Endodermal cell (in vitro differentiated cells): ENCODE measurements at regions not wholly inside any gene's neighbourhood (a gene's known extent, or its start where the extent isn't known, plus 50 kb on each side); places are given as distances from the start of the nearest gene placed in this dataset.

Source experiments
- DNase-seq: peaks from one replicate; pipeline ENCODE4 v3.0.0-alpha.2; 2017
- H3K27ac ChIP-seq: 2 replicates; pipeline ENCODE4 v1.5.1; 2013; ENCODE audit warnings: mild to moderate bottlenecking, low read depth, low read length, moderate library complexity
- H3K27me3 ChIP-seq: 2 replicates; pipeline ENCODE4 v1.6.1; 2013; ENCODE audit warnings: mild to moderate bottlenecking, low read length, moderate library complexity; ENCODE audit not compliant: insufficient read depth, control insufficient read depth, poor library complexity, severe bottlenecking
- H3K36me3 ChIP-seq: 2 replicates; pipeline ENCODE4 v1.7.0; 2013; ENCODE audit warnings: mild to moderate bottlenecking, low read length, moderate library complexity; ENCODE audit not compliant: control insufficient read depth, insufficient read depth
- H3K4me1 ChIP-seq: one replicate; pipeline ENCODE4 v1.7.0; 2013; ENCODE audit warnings: low read length; ENCODE audit not compliant: control insufficient read depth, insufficient read depth
- H3K4me3 ChIP-seq: 2 replicates; pipeline ENCODE4 v1.5.1; 2013; ENCODE audit warnings: mild to moderate bottlenecking, low read length, moderate library complexity
- H3K9ac ChIP-seq: 2 replicates; pipeline ENCODE4 v1.6.1; 2013; ENCODE audit warnings: mild to moderate bottlenecking, low read length, moderate library complexity; ENCODE audit not compliant: poor library complexity, severe bottlenecking; ENCODE audit errors: extremely low read depth
- H3K9me3 ChIP-seq: 2 replicates; pipeline ENCODE4 v1.6.1; 2013; ENCODE audit warnings: mild to moderate bottlenecking, low read length, moderate library complexity; ENCODE audit not compliant: control insufficient read depth
- H3K27ac Mint-ChIP-seq: 2 replicates; pipeline ENCODE4 v1.8.0; 2020; ENCODE audit warnings: mixed read lengths
- H3K27me3 Mint-ChIP-seq: 2 replicates; pipeline ENCODE4 v1.8.0; 2021; ENCODE audit warnings: mild to moderate bottlenecking, mixed read lengths; ENCODE audit not compliant: insufficient read depth
- H3K36me3 Mint-ChIP-seq: 2 replicates; pipeline ENCODE4 v1.8.0; 2020; ENCODE audit warnings: low read depth, mixed read lengths
- H3K4me1 Mint-ChIP-seq: 2 replicates; pipeline ENCODE4 v1.8.0; 2020; ENCODE audit warnings: mixed read lengths
- H3K4me3 Mint-ChIP-seq: 2 replicates; pipeline ENCODE4 v1.8.0; 2020; ENCODE audit warnings: mild to moderate bottlenecking, moderate library complexity, mixed read lengths
- H3K9me3 Mint-ChIP-seq: 2 replicates; pipeline ENCODE4 v1.8.0; 2020; ENCODE audit warnings: mild to moderate bottlenecking, mixed read lengths
- CTCF ChIP-seq: fragments of 200-600 bp; sonication (generic); conservative IDR thresholded peaks from 2 replicates; pipeline ENCODE4 v1.5.0; 2021; ENCODE audit warnings: antibody characterized with exemption, mild to moderate bottlenecking
- WGBS, 2 experiments: methylation state at CpG; one replicate each; pipeline versions ENCODE4 v1.1.5 to v1.1.7; 2013; ENCODE audit warnings: missing lambda C conversion rate in 2 of 2, mixed read lengths in 1 of 2; ENCODE audit not compliant: insufficient coverage in 1 of 2, insufficient read length in 1 of 2; 5-methylcytosine and 5-hydroxymethylcytosine counted together

- 84 to 86% methylated on average over 2 of the region's 2 CpGs for WGBS, 2 experiments
- Mint-ChIP-seq H3K4me3 (no peak overlapping the region), H3K36me3 (no peaks in the 10 kb centered on the region), H3K27me3 (peaks cover 9% of the 10 kb centered on the region), H3K9me3 (no peaks in the 10 kb centered on the region), H3K4me1 (peaks cover 47% of the 10 kb centered on the region), H3K27ac (no peak overlapping the region)
- peaks cover 20% of the 10 kb centered on the region for H3K4me1 ChIP-seq
- no peak overlapping the region for H3K9ac ChIP-seq
- H3K36me3 ChIP-seq, result no peaks in the 10 kb centered on the region
- H3K27me3 ChIP-seq, result no peaks in the 10 kb centered on the region
- no peak for DNase-seq
- peak overlapping the region; percentile 2 for H3K4me3 ChIP-seq
- H3K27ac ChIP-seq, result no peak overlapping the region
- H3K9me3 ChIP-seq, result no peaks in the 10 kb centered on the region
- no peak for TF ChIP-seq CTCF
Observed at GRCh38 chr4:128384091-128384520, 96.5 kb upstream of the PGRMC2 start.

- H3K27me3 ChIP-seq, result no peaks in the 10 kb centered on the region
- WGBS, 2 experiments, result 78 to 85% methylated on average over 4 of the region's 4 CpGs
- no peaks in the 10 kb centered on the region for H3K36me3 ChIP-seq
- no peak overlapping the region for H3K27ac ChIP-seq
- H3K27me3 Mint-ChIP-seq, result peaks cover 5% of the 10 kb centered on the region
- no peak overlapping the region for H3K9ac ChIP-seq
- no peak for TF ChIP-seq CTCF
- peaks cover 18% of the 10 kb centered on the region for H3K9me3 ChIP-seq
- peaks cover 36% of the 10 kb centered on the region for H3K4me1 Mint-ChIP-seq
- peaks cover 19% of the 10 kb centered on the region for H3K4me1 ChIP-seq
- no peak overlapping the region for H3K4me3 Mint-ChIP-seq
- peaks cover 4% of the 10 kb centered on the region for H3K36me3 Mint-ChIP-seq
- H3K4me3 ChIP-seq, result no peak overlapping the region
- H3K27ac Mint-ChIP-seq, result no peak overlapping the region
- DNase-seq, result peak; percentile 31
- H3K9me3 Mint-ChIP-seq, result peaks cover 10% of the 10 kb centered on the region
Observed at GRCh38 chr4:128381748-128382559, 94.3 kb upstream of the PGRMC2 start.

- TF ChIP-seq CTCF, result no peak
- Histone ChIP-seq H3K36me3 (no peaks in the 10 kb centered on the region), H3K4me1 (peaks cover 11% of the 10 kb centered on the region), H3K9me3 (peaks cover 34% of the 10 kb centered on the region), H3K27me3 (no peaks in the 10 kb centered on the region), H3K9ac (no peak overlapping the region), H3K4me3 (no peak overlapping the region), H3K27ac (no peak overlapping the region)
- H3K27me3 Mint-ChIP-seq, result peaks cover 3% of the 10 kb centered on the region
- peaks cover 14% of the 10 kb centered on the region for H3K36me3 Mint-ChIP-seq
- H3K9me3 Mint-ChIP-seq, result peaks cover 21% of the 10 kb centered on the region
- H3K4me3 Mint-ChIP-seq, result no peak overlapping the region
- H3K4me1 Mint-ChIP-seq, result peaks cover 19% of the 10 kb centered on the region
- WGBS, 2 experiments, result 93 to 94% methylated on average over 3 to 4 of the region's 4 CpGs
- no peak overlapping the region for H3K27ac Mint-ChIP-seq
- DNase-seq, result no peak
Observed at GRCh38 chr4:128380306-128380705, 92.7 kb upstream of the PGRMC2 start.
